HCEC 1CT (cell line): ENCODE measurements at regions not wholly inside any gene's neighbourhood (a gene's known extent, or its start where the extent isn't known, plus 50 kb on each side); places are given as distances from the start of the nearest gene placed in this dataset.
A peak's percentile ranks its signal among the peaks of the same experiment; 100 is the strongest.
"Not testable (repeated sequence)": the region's sequence is repeated elsewhere in the genome, so short reads cannot be mapped to it uniquely, and the experiment has no call there.

Experiments used
- DNase-seq: peaks from one replicate; pipeline ENCODE4 v3.0.0-alpha.2; 2017

DNA sequence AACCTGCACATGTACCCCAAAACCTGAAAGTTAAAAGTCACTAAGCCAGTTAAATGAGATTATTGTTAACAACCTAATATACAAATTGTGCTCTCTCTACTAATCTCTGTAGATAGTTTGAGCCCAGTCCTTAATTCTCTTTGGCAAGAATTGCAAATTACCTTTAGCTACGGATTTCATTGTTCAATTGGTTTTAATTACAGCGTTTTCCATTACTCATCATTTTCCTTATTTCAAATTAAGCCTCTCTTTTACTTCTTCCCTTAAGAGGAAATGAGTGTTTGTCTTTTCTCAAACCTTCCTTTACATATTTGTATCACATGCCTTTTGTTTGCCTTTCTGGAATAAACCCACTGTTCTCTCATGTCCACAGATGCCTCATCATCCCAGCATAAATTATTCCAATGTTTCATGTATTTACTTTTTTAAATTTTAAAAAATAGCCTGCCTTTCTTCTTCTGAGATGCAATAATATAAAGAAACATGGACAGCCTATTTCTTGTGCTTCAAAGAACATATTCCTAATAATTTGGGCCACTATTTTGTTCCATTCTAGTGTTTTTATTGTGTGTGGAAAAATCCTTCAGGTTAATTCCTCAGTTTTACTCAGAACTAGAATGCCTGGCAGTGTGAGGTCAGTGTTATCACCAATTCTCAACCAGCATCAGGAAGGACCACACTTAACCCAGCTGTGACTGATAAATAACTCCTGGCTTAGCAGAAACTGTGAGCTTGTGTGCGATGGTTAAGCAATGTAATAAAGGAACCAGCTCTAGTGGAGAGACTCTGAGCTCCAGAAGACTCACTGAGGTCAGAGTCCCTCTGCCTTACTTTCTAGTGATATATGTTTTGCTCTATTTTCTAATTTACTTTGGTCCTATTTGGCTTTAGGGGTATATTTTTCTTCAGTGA lies 600.5 kb downstream of the LTN1 start:
- no peak for DNase-seq

- no peak for DNase-seq
Observed at GRCh38 chr21:28387220-28387619, 605.5 kb downstream of the LTN1 start.

- DNase-seq = no peak
Observed at GRCh38 chr21:28385845-28386244, 606.8 kb downstream of the LTN1 start.

GRCh38 chr21:28381000-28381745 lies 611.5 kb downstream of the LTN1 start:
- not testable (repeated sequence) for DNase-seq

GRCh38 chr21:28380241-28380640 lies 612.4 kb downstream of the LTN1 start:
- DNase-seq = no peak

DNA sequence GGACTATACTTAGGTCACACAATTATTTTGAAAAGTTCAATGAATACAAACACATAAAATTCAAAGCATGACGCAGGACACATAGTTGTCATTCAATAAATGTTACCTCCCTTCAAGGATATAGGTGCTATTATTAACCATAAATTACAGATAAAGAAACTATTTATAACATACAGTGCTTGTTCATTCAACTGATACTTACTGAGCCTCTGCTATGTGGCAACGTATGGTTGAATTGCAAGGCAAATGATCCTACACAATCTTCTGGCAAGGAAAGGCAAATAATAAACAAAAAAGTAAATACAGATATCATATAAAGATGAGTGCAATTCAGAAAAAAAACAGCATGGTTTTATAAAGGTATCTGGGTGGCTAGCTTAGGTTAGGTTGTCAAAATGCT lies 614.7 kb downstream of the LTN1 start:
- DNase-seq = no peak

DNA sequence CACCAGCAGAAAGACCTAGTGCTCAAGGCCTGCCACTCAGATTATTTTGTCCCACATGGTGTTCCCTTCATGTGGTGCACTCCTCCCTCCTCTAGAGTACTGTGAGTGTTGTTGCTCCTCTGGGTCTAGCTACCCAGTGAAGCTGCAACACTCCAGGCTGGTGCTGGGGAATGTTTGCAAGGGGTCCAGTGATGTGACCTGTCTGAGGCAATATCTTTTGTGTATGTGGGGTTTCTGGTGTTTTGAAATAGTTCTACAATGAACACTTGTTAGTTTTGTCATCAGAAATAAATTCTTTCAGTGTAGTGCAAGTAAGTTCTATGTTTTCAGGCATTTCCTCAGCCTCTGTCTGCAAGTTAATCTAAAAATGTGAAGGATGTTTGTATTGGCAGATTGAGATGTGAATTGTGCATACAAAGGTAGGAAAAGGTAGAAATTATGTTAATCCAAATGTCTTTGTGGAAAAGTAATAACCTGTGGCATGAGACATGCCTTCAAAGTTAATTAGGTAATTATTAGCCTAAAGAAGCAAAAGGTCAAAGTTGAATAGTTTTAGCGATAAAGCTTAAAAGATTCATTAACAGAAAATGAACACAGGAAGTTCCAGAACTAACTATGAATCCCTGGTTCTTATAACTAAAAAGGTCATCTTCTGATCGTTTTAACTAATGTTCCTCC lies 616.8 kb downstream of the LTN1 start:
- peak; percentile 9 for DNase-seq

DNA sequence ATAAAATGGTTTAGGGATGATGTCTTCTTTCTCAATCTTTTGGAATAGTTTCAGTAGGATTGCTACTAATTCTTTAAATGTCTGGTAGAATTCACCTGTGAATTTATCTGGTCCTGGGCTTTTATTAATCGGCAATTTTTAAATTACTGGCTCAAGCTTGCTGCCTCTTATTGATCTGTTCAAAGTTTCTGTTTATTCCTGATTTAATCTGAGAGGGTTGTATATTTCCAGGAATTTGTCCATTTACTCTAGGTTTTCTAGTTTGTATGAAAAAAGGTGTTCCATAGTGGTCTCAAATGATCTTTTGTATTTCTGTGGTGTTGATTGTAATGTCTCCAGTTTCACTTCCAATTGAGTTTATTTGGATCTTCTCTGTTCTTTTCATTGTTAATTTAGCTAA lies 617.8 kb downstream of the LTN1 start:
- no peak for DNase-seq

DNA sequence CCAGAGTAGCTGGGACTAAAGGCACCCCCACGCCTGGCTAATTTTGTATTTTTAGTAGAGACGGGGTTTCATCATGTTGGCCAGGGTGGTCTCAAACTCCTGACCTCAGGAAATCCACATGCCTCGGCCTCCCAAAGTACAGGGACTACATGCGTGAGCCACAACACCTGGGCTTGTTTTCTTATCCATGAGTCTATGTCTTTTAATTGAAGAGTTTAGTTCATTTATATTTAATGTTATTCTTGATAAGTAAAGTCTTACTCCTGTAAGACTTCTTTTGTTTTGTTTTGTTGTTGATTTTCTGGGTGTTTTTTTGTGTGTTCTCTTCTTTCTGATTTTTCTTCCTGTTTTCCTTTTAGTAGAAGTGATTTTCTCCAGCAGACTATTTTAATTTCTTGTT lies 621.0 kb downstream of the LTN1 start:
- DNase-seq = no peak

GRCh38 chr21:28359300-28359699 lies 633.4 kb downstream of the LTN1 start:
- DNase-seq = no peak

GRCh38 chr21:28358702-28359101 lies 634.0 kb downstream of the LTN1 start:
- no peak for DNase-seq

DNA sequence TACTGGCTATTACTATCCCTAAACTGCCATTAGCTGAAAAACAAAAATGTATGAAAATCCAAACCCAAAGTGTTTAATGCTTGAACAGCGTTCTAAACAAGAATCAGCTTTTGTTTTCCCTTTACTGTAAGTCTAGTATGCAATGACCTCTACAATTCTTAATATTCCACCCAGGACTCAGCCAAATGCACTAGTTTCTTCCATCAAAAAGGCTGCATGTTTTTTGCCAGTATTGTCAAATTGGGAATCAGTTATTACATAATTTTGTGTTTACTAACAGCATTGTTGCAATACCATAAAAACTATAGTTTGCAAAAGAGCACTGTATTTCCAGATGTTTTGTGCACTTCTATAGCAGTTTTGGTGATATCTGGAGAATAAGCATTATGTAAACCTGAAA lies 634.5 kb downstream of the LTN1 start:
- DNase-seq = no peak

- no peak for DNase-seq
Observed at GRCh38 chr21:28357743-28358142, 634.9 kb downstream of the LTN1 start.

GRCh38 chr21:28356422-28356821 lies 636.3 kb downstream of the LTN1 start:
- no peak for DNase-seq

DNA sequence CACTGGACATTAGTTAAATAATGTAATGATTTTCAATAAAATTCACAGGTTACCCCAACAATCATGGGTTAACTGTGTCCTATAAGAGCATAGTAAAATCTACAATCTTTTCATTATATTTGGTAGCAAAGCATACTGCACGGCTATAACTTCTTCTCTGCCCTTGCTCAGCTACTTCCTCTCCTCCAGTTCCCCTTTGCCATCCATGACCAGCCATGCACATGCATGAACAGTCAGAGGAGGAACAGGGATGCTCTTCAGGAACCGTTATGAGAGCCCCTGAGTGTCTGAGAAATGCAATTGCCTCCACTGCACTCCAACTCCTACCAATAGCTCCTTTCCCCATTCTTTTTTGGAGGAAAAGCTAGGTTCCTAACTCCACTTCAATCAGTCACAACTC lies 646.7 kb downstream of the LTN1 start:
- DNase-seq = no peak

- DNase-seq = no peak
Observed at GRCh38 chr21:28344985-28345384, 647.7 kb downstream of the LTN1 start.

DNA sequence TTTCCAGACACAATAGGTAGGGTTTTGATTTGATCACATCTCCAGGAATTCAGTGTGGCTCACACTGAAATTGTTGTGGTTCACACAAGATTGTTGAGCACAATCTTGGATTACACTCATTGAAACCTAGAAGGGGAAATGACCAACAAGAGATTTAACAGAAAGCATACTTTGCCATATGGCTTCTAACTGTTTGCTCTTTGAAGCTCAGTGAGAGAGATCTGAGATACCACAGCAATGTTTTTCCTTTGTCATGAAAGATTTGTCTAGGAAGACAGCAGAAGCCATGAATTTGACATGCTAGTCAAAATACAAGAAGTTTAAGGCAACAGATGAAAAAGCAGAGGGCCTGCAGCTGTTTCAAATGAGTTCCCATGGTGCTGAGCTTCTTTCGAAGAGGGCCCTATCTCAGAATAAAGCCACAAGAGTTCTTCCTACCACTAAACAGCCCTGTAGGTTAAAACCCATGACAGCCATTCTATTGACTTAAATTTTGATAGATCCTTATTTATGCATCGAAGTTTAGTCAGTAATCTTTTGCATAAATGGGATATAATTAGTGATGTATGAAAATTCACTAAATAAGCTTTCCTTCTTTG lies 650.4 kb downstream of the LTN1 start:
- no peak for DNase-seq

- DNase-seq = no peak
Observed at GRCh38 chr21:28339403-28339802, 653.3 kb downstream of the LTN1 start.

- DNase-seq = no peak
Observed at GRCh38 chr21:28338701-28339305, 653.9 kb downstream of the LTN1 start.

- DNase-seq = peak; percentile 67
Observed at GRCh38 chr21:28337315-28337714, 655.4 kb downstream of the LTN1 start.

- peak; percentile 83 for DNase-seq
Observed at GRCh38 chr21:28336314-28336713, 656.4 kb downstream of the LTN1 start.

DNA sequence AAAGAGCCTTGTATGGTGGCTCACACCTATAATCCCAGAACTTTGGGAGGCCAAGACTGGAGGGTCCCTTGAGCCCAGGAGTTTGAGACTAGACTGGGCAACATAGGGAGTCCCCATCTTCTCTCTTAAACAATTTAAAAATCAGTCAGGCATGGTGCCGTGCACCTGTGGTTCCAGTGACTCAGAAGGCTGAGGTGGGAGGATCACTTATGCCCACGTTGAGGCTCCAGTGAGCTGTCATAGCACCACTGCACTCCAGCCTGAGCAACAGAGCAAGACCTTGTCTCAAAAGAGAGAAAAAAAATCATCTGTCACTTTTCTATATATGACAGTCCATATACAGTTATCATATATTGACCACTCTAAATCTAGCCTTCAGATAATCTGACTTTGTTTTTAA lies 658.3 kb downstream of the LTN1 start:
- no peak for DNase-seq

- DNase-seq = peak; percentile 74
Observed at GRCh38 chr21:28333578-28334075, 659.0 kb downstream of the LTN1 start.
